H9 (cell line): ENCODE measurements at regions not wholly inside any gene's neighbourhood (a gene's known extent, or its start where the extent isn't known, plus 50 kb on each side); places are given as distances from the start of the nearest gene placed in this dataset.
A peak's percentile ranks its signal among the peaks of the same experiment; 100 is the strongest.

Experiments used
- DNase-seq: peaks from one replicate; pipeline ENCODE4 v3.0.0-alpha.2; 2017
- H2AFZ ChIP-seq: one replicate; pipeline ENCODE4 v1.6.1; 2013; ENCODE audit warnings: mild to moderate bottlenecking, low read length, control low read depth, moderate library complexity
- H2AK5ac ChIP-seq: 2 replicates; pipeline ENCODE4 v1.6.1; 2013; ENCODE audit warnings: low read length, control low read depth, mixed read lengths; ENCODE audit not compliant: insufficient read length
- H2BK120ac ChIP-seq: one replicate; pipeline ENCODE4 v1.6.1; 2013; ENCODE audit warnings: low read depth, mild to moderate bottlenecking, low read length, control low read depth, inconsistent platforms; ENCODE audit not compliant: poor library complexity, severe bottlenecking
- H2BK12ac ChIP-seq: 2 replicates; pipeline ENCODE4 v1.6.1; 2013; ENCODE audit warnings: low read length, control low read depth, mixed read lengths, low read depth; ENCODE audit not compliant: insufficient read length
- H2BK15ac ChIP-seq: 2 replicates; pipeline ENCODE4 v1.6.1; 2013; ENCODE audit warnings: low read depth, low read length, control low read depth
- H2BK20ac ChIP-seq: one replicate; pipeline ENCODE4 v1.6.1; 2013; ENCODE audit warnings: low read depth, mild to moderate bottlenecking, low read length, control low read depth, inconsistent platforms; ENCODE audit not compliant: poor library complexity, severe bottlenecking
- H2BK5ac ChIP-seq: 2 replicates; pipeline ENCODE4 v1.6.1; 2013; ENCODE audit warnings: low read length, control low read depth, mixed read lengths; ENCODE audit not compliant: insufficient read length
- H3K14ac ChIP-seq: 2 replicates; pipeline ENCODE4 v1.6.1; 2013; ENCODE audit warnings: low read length, control low read depth; ENCODE audit not compliant: insufficient read depth
- H3K18ac ChIP-seq: 2 replicates; pipeline ENCODE4 v1.6.1; 2013; ENCODE audit warnings: low read depth, mild to moderate bottlenecking, mixed read lengths, low read length, control low read depth; ENCODE audit not compliant: insufficient read length
- H3K23ac ChIP-seq: 2 replicates; pipeline ENCODE4 v1.6.1; 2013; ENCODE audit warnings: low read length, control low read depth, mixed read lengths, low read depth; ENCODE audit not compliant: insufficient read length
- H3K23me2 ChIP-seq: 2 replicates; pipeline ENCODE4 v1.6.1; 2013; ENCODE audit warnings: low read depth, mild to moderate bottlenecking, mixed read lengths, low read length, control low read depth; ENCODE audit not compliant: insufficient read length, poor library complexity, severe bottlenecking
- H3K27ac ChIP-seq: 2 replicates; pipeline ENCODE4 v1.5.1; 2013; ENCODE audit warnings: low read length, control low read depth, mixed read lengths, low read depth; ENCODE audit not compliant: insufficient read length
- H3K27me3 ChIP-seq: 2 replicates; pipeline ENCODE4 v1.6.1; 2013; ENCODE audit warnings: low read length, control low read depth, inconsistent platforms; ENCODE audit not compliant: insufficient read depth
- H3K4ac ChIP-seq: 2 replicates; pipeline ENCODE4 v1.6.1; 2013; ENCODE audit warnings: low read depth, mild to moderate bottlenecking, control low read depth, inconsistent platforms, low read length, moderate library complexity
- H3K4me1 ChIP-seq: 2 replicates; pipeline ENCODE4 v1.6.1; 2013; ENCODE audit warnings: low read length, control low read depth, inconsistent platforms; ENCODE audit not compliant: insufficient read depth
- H3K4me2 ChIP-seq: 2 replicates; pipeline ENCODE4 v1.6.1; 2013; ENCODE audit warnings: low read length, control low read depth, mixed read lengths; ENCODE audit not compliant: insufficient read length, insufficient read depth
- H3K56ac ChIP-seq: 2 replicates; pipeline ENCODE4 v1.6.1; 2013; ENCODE audit warnings: low read depth, mild to moderate bottlenecking, mixed read lengths, low read length, control low read depth; ENCODE audit not compliant: insufficient read length
- H3K79me1 ChIP-seq: 2 replicates; pipeline ENCODE4 v1.6.1; 2013; ENCODE audit warnings: low read depth, mild to moderate bottlenecking, moderate library complexity, low read length, control low read depth, inconsistent platforms; ENCODE audit not compliant: insufficient read depth, poor library complexity, severe bottlenecking
- H3K79me2 ChIP-seq: 2 replicates; pipeline ENCODE4 v1.6.1; 2013; ENCODE audit warnings: low read length, control low read depth, inconsistent platforms; ENCODE audit not compliant: insufficient read depth
- H3K9ac ChIP-seq: 2 replicates; pipeline ENCODE4 v1.6.1; 2013; ENCODE audit warnings: low read length, control low read depth, mixed read lengths; ENCODE audit not compliant: insufficient read length; ENCODE audit errors: extremely low read depth
- H3K9me3 ChIP-seq: one replicate; pipeline ENCODE4 v1.6.1; 2013; ENCODE audit warnings: low read depth, low read length, inconsistent platforms; ENCODE audit not compliant: control insufficient read depth
- H3T11ph ChIP-seq: one replicate; pipeline ENCODE4 v1.6.1; 2013; ENCODE audit warnings: mild to moderate bottlenecking, low read length, control low read depth, inconsistent platforms
- H4K20me1 ChIP-seq: one replicate; pipeline ENCODE4 v1.6.1; 2013; ENCODE audit not compliant: control insufficient read depth, insufficient read length, insufficient read depth
- H4K5ac ChIP-seq: 2 replicates; pipeline ENCODE4 v1.6.1; 2013; ENCODE audit warnings: low read depth, mild to moderate bottlenecking, mixed read lengths, low read length, control low read depth; ENCODE audit not compliant: insufficient read length
- H4K8ac ChIP-seq: replicated peaks from 2 replicates; pipeline ENCODE4 v1.6.1; 2013; ENCODE audit warnings: low read length, control low read depth, mixed read lengths, low read depth; ENCODE audit not compliant: insufficient read length
- H4K91ac ChIP-seq: 2 replicates; pipeline ENCODE4 v1.6.1; 2013; ENCODE audit warnings: low read depth, mild to moderate bottlenecking, moderate library complexity, mixed read lengths, low read length, control low read depth; ENCODE audit not compliant: insufficient read length
- H3K27ac Mint-ChIP-seq, 3 experiments: 2 replicates in 2 of 3; 3 replicates in 1 of 3; pipeline ENCODE4 v1.8.0; 2020 to 2021; ENCODE audit warnings: mixed read lengths in 3 of 3, mild to moderate bottlenecking in 1 of 3, moderate library complexity in 1 of 3
- H3K27me3 Mint-ChIP-seq: 2 replicates; pipeline ENCODE4 v1.8.0; 2021; ENCODE audit warnings: low read depth, mild to moderate bottlenecking, moderate library complexity, mixed read lengths
- H3K36me3 Mint-ChIP-seq, 3 experiments: 2 replicates in 2 of 3; 3 replicates in 1 of 3; pipeline ENCODE4 v1.8.0; 2020 to 2021; ENCODE audit warnings: low read depth in 3 of 3, mixed read lengths in 3 of 3; ENCODE audit not compliant: insufficient read depth in 1 of 3
- H3K4me1 Mint-ChIP-seq, 2 experiments: 2 replicates each; pipeline ENCODE4 v1.8.0; 2020; ENCODE audit warnings: mixed read lengths in 2 of 2
- H3K4me3 Mint-ChIP-seq, 2 experiments: 2 replicates in 1 of 2; 3 replicates in 1 of 2; pipeline ENCODE4 v1.8.0; 2020 to 2021; ENCODE audit warnings: mild to moderate bottlenecking in 2 of 2, mixed read lengths in 2 of 2, moderate library complexity in 1 of 2
- H3K9me3 Mint-ChIP-seq, 2 experiments: 2 replicates in 1 of 2; 3 replicates in 1 of 2; pipeline ENCODE4 v1.8.0; 2020; ENCODE audit warnings: mild to moderate bottlenecking in 2 of 2, mixed read lengths in 2 of 2, moderate library complexity in 1 of 2
- CTCF ChIP-seq: fragments of 200-600 bp; sonication (generic); conservative IDR thresholded peaks from 3 replicates; pipeline ENCODE4 v1.8.0; 2021; ENCODE audit warnings: antibody characterized with exemption, mild to moderate bottlenecking
- WGBS: extraction: QIAGEN DNeasy Blood & Tissue Kit; methylation state at CpG from one replicate; pipeline ENCODE4 v1.1.7; 2013; ENCODE audit warnings: missing lambda C conversion rate, low lambda C conversion rate, mixed read lengths; ENCODE audit not compliant: insufficient read length; ENCODE audit errors: extremely low coverage; 5-methylcytosine and 5-hydroxymethylcytosine counted together

- WGBS = no CpG with 5 or more reads among the region's 4 CpGs
- H2BK12ac ChIP-seq = no peak overlapping the region
- no peak overlapping the region for H3K56ac ChIP-seq
- H3K23me2 ChIP-seq = no peaks in the 10 kb centered on the region
- no peaks in the 10 kb centered on the region for H3K79me2 ChIP-seq
- no peaks in the 10 kb centered on the region for H3K4me1 ChIP-seq
- peak; percentile 58; the same call in 2 of the 3 replicates for TF ChIP-seq CTCF
- Mint-ChIP-seq H3K4me3 (no peak overlapping the region), H3K27me3 (peaks cover 3% of the 10 kb centered on the region), H3K36me3 (peaks cover 2 to 24% (median 3%) of the 10 kb centered on the region in 3 experiments; a peak in 2 of 7 replicates), H3K27ac (no peak overlapping the region), H3K4me1 (no peaks in the 10 kb centered on the region), H3K9me3 (peaks cover 23 to 28% of the 10 kb centered on the region in 2 experiments)
- H3K9me3 ChIP-seq = no peaks in the 10 kb centered on the region
- H3K4me2 ChIP-seq = no peak overlapping the region
- H3T11ph ChIP-seq = no peak overlapping the region
- H2BK5ac ChIP-seq = no peak overlapping the region
- no peak overlapping the region for H2BK120ac ChIP-seq
- no peak overlapping the region for H4K91ac ChIP-seq
- H2AK5ac ChIP-seq = no peak overlapping the region
- H2AFZ ChIP-seq = no peak overlapping the region
- H3K4ac ChIP-seq = no peak overlapping the region
- no peak overlapping the region for H2BK15ac ChIP-seq
- no peak overlapping the region for H2BK20ac ChIP-seq
- H3K9ac ChIP-seq = no peak overlapping the region
- H3K14ac ChIP-seq = no peak overlapping the region
- H4K20me1 ChIP-seq = no peaks in the 10 kb centered on the region
- no peak overlapping the region for H4K5ac ChIP-seq
- H3K27ac ChIP-seq = no peak overlapping the region
- no peaks in the 10 kb centered on the region for H3K27me3 ChIP-seq
- H4K8ac ChIP-seq = no peak overlapping the region
- H3K79me1 ChIP-seq = no peaks in the 10 kb centered on the region
- H3K23ac ChIP-seq = no peak overlapping the region
- H3K18ac ChIP-seq = no peak overlapping the region
- no peak for DNase-seq
Observed at GRCh38 chr6:74899416-74899815, 306.4 kb downstream of the COL12A1 start.
